OCI-LY3 (cell line): ENCODE measurements at regions not wholly inside any gene's neighbourhood (a gene's known extent, or its start where the extent isn't known, plus 50 kb on each side); places are given as distances from the start of the nearest gene placed in this dataset.

Source experiments
- EZH2phosphoT487 ChIP-seq: fragments of 200-600 bp; shearing (Covaris generic); IDR thresholded peaks from 2 replicates; pipeline ENCODE4 v1.6.1; 2018; ENCODE audit warnings: antibody characterized with exemption, mixed run types, low read depth
- TF ChIP-seq, protein P1 (sequence below): fragments of 200-600, 300-600 bp; sonication (generic); IDR thresholded peaks from 2 replicates; pipeline ENCODE4 v1.5.1; 2014; ENCODE audit warnings: antibody characterized with exemption, low read length, low read depth

DNA sequence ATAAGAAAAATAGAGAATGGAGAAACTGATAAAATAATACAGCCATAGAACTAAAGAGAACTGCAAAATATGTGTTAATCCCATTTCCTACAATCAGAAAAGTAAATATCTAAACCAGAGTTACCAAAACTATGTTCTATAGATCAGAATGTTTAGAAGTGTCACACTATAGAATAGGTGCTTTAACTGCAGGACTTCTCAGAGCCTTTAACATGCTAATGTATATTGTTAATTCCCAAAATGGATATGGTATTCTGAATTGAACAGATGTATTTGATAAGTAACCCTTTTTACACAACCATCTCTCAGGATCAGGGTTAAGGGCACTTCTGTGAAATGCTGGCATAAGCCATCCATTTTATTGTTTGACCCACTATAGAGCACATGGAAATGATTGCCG is 200.3 kb downstream of the SHOX2 start:
- TF ChIP-seq EZH2phosphoT487 = no peak
- TF ChIP-seq, protein P1, sequence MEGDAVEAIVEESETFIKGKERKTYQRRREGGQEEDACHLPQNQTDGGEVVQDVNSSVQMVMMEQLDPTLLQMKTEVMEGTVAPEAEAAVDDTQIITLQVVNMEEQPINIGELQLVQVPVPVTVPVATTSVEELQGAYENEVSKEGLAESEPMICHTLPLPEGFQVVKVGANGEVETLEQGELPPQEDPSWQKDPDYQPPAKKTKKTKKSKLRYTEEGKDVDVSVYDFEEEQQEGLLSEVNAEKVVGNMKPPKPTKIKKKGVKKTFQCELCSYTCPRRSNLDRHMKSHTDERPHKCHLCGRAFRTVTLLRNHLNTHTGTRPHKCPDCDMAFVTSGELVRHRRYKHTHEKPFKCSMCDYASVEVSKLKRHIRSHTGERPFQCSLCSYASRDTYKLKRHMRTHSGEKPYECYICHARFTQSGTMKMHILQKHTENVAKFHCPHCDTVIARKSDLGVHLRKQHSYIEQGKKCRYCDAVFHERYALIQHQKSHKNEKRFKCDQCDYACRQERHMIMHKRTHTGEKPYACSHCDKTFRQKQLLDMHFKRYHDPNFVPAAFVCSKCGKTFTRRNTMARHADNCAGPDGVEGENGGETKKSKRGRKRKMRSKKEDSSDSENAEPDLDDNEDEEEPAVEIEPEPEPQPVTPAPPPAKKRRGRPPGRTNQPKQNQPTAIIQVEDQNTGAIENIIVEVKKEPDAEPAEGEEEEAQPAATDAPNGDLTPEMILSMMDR = no peak
